ENCODE measurements at regions not wholly inside any gene's neighbourhood (a gene's known extent, or its start where the extent isn't known, plus 50 kb on each side); places are given as distances from the start of the nearest gene placed in this dataset.

DNA sequence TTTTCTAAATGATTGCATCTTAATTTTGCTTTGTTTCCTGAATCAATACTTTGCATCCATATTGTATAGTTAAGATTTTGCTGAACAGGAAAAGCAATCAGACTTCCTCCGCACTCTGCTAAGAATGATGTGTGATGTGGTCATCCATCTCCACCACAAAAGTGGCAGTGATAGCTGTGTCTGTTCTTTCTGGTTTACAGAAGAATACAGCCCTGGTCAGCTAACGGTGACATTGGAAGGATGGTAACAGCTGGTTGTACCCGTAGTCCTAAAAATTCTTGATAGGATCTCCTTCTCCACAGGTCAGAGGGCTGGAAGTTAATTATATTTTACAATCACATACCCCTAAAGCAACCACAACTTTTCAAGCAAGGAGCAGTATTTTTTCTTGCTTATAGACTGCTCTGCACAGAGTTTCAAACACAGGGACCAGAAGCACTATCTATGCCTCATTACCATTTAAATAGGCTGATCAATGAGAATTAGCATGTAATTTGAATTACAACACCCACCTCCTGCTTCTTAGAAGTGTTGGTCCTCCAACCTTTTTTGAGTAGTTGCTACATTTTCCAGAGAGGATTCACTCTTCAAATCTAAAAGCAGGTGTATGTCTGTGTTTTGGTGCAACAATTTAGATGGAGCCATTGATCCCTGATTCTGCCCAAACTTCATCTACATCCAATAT, 1191.9 kb upstream of the NUDT12 start:
- TF ChIP-seq, protein P1, sequence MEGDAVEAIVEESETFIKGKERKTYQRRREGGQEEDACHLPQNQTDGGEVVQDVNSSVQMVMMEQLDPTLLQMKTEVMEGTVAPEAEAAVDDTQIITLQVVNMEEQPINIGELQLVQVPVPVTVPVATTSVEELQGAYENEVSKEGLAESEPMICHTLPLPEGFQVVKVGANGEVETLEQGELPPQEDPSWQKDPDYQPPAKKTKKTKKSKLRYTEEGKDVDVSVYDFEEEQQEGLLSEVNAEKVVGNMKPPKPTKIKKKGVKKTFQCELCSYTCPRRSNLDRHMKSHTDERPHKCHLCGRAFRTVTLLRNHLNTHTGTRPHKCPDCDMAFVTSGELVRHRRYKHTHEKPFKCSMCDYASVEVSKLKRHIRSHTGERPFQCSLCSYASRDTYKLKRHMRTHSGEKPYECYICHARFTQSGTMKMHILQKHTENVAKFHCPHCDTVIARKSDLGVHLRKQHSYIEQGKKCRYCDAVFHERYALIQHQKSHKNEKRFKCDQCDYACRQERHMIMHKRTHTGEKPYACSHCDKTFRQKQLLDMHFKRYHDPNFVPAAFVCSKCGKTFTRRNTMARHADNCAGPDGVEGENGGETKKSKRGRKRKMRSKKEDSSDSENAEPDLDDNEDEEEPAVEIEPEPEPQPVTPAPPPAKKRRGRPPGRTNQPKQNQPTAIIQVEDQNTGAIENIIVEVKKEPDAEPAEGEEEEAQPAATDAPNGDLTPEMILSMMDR (conservative IDR thresholded peaks at IDR 0.05), result no peak
- no peak for TF ChIP-seq ZFX (IDR thresholded peaks at IDR 0.05)
